K562 (cell line): ENCODE measurements at regions not wholly inside any gene's neighbourhood (a gene's known extent, or its start where the extent isn't known, plus 50 kb on each side); places are given as distances from the start of the nearest gene placed in this dataset.
"Not testable (repeated sequence)": the region's sequence is repeated elsewhere in the genome, so short reads cannot be mapped to it uniquely, and the experiment has no call there.

Experiments used
- ATAC-seq: fragments of 200-7000 bp; cut with Tn5 transposase; 3 replicates; pipeline ENCODE4 v1.9.1; 2020; ENCODE audit warnings: moderate library complexity
- BruUV-seq: library from RNA; stranded (reverse); fragments of 400-500 nt; replicated peaks from 2 replicates; lab custom pipeline; 2021; lab: Mats Ljungman, UMichigan
- CTCF ChIA-PET: fragments of 300-600 bp; formaldehyde crosslinking; extraction: SDS; loops from one replicate; lab custom pipeline; 2021; ENCODE audit warnings: low intra/inter-chr PET ratio; lab: Yijun Ruan, JAX
- POLR2A ChIA-PET: fragments of 300-600, 350-650 bp; sonication (Branson Sonifier 250); formaldehyde crosslinking; extraction: SDS; loops from one replicate; lab custom pipeline; 2021; ENCODE audit warnings: antibody characterized with exemption, inconsistent platforms; lab: Yijun Ruan, JAX
- DNase-seq, 4 experiments: peaks; one replicate each; pipeline versions ENCODE4 v3.0.0 to v3.0.0-alpha.2; 2011 to 2018; ENCODE audit warnings: low spot score in 3 of 4, mixed read lengths in 3 of 4; ENCODE audit errors: extremely low read depth in 1 of 4
- FAIRE-seq: peaks from 2 replicates; lab custom pipeline; 2011; peaks lifted over from hg19 to GRCh38; lab: Jason Lieb, UNC
- H2AFZ ChIP-seq: 2 replicates; pipeline ENCODE4 v1.6.0; 2011; ENCODE audit warnings: low read depth, low read length, control low read depth, inconsistent platforms
- H3K27ac ChIP-seq: fragments of 200-600 bp; 3 replicates; pipeline ENCODE4 v1.8.0; 2011; ENCODE audit warnings: low read depth, mild to moderate bottlenecking, control low read depth, inconsistent platforms, low read length, moderate library complexity, mixed read lengths; ENCODE audit errors: extremely low read depth
- H3K27me3 ChIP-seq, 2 experiments: fragments of 300-600 bp in 1 of 2; 2 replicates in 1 of 2; 3 replicates in 1 of 2; pipeline versions ENCODE4 v1.6.0 to v1.8.0; 2011; ENCODE audit warnings: inconsistent platforms in 2 of 2, low read length in 2 of 2, mild to moderate bottlenecking in 1 of 2, mixed read lengths in 1 of 2, moderate library complexity in 1 of 2; ENCODE audit not compliant: control insufficient read depth in 2 of 2, insufficient read depth in 2 of 2
- H3K36me3 ChIP-seq: fragments of 300-600 bp; 3 replicates; pipeline ENCODE4 v1.8.0; 2011; ENCODE audit warnings: mild to moderate bottlenecking, low read length, inconsistent platforms; ENCODE audit not compliant: control insufficient read depth, insufficient read depth
- H3K4me1 ChIP-seq, 2 experiments: fragments of 200-600 bp in 1 of 2; replicated peaks in 1 of 2; 2 replicates in 1 of 2; 3 replicates in 1 of 2; pipeline versions ENCODE4 v1.5.1 to v1.8.0; 2011; ENCODE audit warnings: inconsistent platforms in 2 of 2, low read length in 2 of 2, mild to moderate bottlenecking in 1 of 2, mixed read lengths in 1 of 2, moderate library complexity in 1 of 2; ENCODE audit not compliant: control insufficient read depth in 2 of 2, insufficient read depth in 2 of 2
- H3K4me2 ChIP-seq: 2 replicates; pipeline ENCODE4 v1.6.1; 2011; ENCODE audit warnings: low read length, control low read depth, inconsistent platforms, mixed read lengths; ENCODE audit not compliant: insufficient read depth
- H3K4me3 ChIP-seq: fragments of 200-600 bp; sonication (generic), shearing (Covaris generic); 2 replicates; pipeline ENCODE4 v1.5.1; 2016; ENCODE audit warnings: control low read depth, inconsistent platforms
- H3K79me2 ChIP-seq: fragments of 200-600 bp; 3 replicates; pipeline ENCODE4 v1.8.0; 2011; ENCODE audit warnings: low read length, inconsistent platforms; ENCODE audit not compliant: control insufficient read depth, insufficient read depth
- H3K9ac ChIP-seq, 2 experiments: 2 replicates each; pipeline versions ENCODE4 v1.6.0 to v1.6.1; 2011; ENCODE audit warnings: low read depth in 2 of 2, low read length in 2 of 2, control low read depth in 1 of 2, inconsistent platforms in 1 of 2, mild to moderate bottlenecking in 1 of 2, mixed read lengths in 1 of 2; ENCODE audit not compliant: insufficient read depth in 1 of 2
- H3K9me1 ChIP-seq: one replicate; pipeline ENCODE4 v1.6.0; 2011; ENCODE audit warnings: inconsistent platforms, mild to moderate bottlenecking, low read length, moderate library complexity; ENCODE audit not compliant: control insufficient read depth, insufficient read depth
- H3K9me3 ChIP-seq: replicated peaks from 2 replicates; pipeline ENCODE4 v1.5.1; 2011; ENCODE audit warnings: low read depth, low read length, inconsistent platforms; ENCODE audit not compliant: control insufficient read depth, insufficient read depth
- H4K20me1 ChIP-seq: replicated peaks from 2 replicates; pipeline ENCODE4 v1.6.1; 2011; ENCODE audit warnings: low read length, inconsistent platforms, mixed read lengths; ENCODE audit not compliant: control insufficient read depth, insufficient read depth
- BRF1 ChIP-seq: IDR thresholded peaks from 3 replicates; pipeline ENCODE4 v1.6.1; 2011; ENCODE audit warnings: borderline replicate concordance, mild to moderate bottlenecking; ENCODE audit not compliant: insufficient read length; ENCODE audit errors: extremely low read depth
- CEBPZ ChIP-seq: fragments of 150-350 bp; IDR thresholded peaks from 2 replicates; pipeline ENCODE4 v1.6.1; 2014; ENCODE audit warnings: low read depth, mild to moderate bottlenecking, low read length, borderline replicate concordance
- DLX4 ChIP-seq: fragments of 250-450 bp; sonication (Bioruptor Pico); IDR thresholded peaks from 2 replicates; pipeline ENCODE4 v1.6.1; 2021; ENCODE audit warnings: mild to moderate bottlenecking
- GTF3C2 ChIP-seq: IDR thresholded peaks from 3 replicates; pipeline ENCODE4 v1.6.1; 2011; ENCODE audit warnings: borderline replicate concordance, mild to moderate bottlenecking, moderate library complexity; ENCODE audit not compliant: insufficient read length; ENCODE audit errors: extremely low read depth
- JUND ChIP-seq, 2 experiments: IDR thresholded peaks; 2 replicates in 1 of 2; 3 replicates in 1 of 2; pipeline ENCODE4 v1.6.1; 2011; ENCODE audit warnings: borderline replicate concordance in 2 of 2, low read depth in 2 of 2, low read length in 2 of 2, improper control_type of control experiment in 1 of 2, missing biosample characterization in 1 of 2, missing genetic modification characterization in 1 of 2, missing genetic modification reagents in 1 of 2
- TAL1 ChIP-seq: fragments of 450-650 bp; IDR thresholded peaks from 2 replicates; pipeline ENCODE4 v1.6.1; 2016; ENCODE audit warnings: mild to moderate bottlenecking
- WGBS: fragments of 100-300 bp; shearing (Covaris generic); methylation state at CpG from one replicate; pipeline ENCODE4 v1.1.6; 2016; ENCODE audit warnings: low coverage, mixed read lengths; ENCODE audit not compliant: insufficient coverage; ENCODE audit errors: missing lambda C conversion rate; 5-methylcytosine and 5-hydroxymethylcytosine counted together
- in situ Hi-C: fragments of 300-500 bp; cut with MboI; formaldehyde crosslinking; loops from 4 replicates; pipeline ENCODE4 v1.15.0; 2018; ENCODE audit warnings: inconsistent platforms, mixed read lengths
- intact Hi-C: fragments of 100-400 bp; cut with micrococcal nuclease; formaldehyde crosslinking; loops from 2 replicates; pipeline ENCODE4 v1.14.2; 2022

- TF ChIP-seq GTF3C2, result no peak
- TF ChIP-seq JUND (IDR thresholded peaks at IDR 0.05; ENCODE audit: borderline replicate concordance, low read depth, low read length), result no peak
- no peak for TF ChIP-seq JUND (tag; IDR thresholded peaks at IDR 0.05; ENCODE audit: borderline replicate concordance, low read depth, low read length)
- no peak for TF ChIP-seq DLX4
- TF ChIP-seq BRF1, result no peak
- no peak for TF ChIP-seq CEBPZ
- TF ChIP-seq TAL1, result no peak
These were observed 82.5 kb upstream of the RBMS1 start (continued) for GRCh38 chr2:160576054-160576499.

GRCh38 chr2:160577081-160577480 is 83.5 kb upstream of the RBMS1 start:
- CTCF ChIA-PET, DNase-seq: not testable (repeated sequence)

More at GRCh38 chr2:160577081-160577480, 83.5 kb upstream of the RBMS1 start:
- FAIRE-seq, intact Hi-C loops, in situ Hi-C loops, H3K79me2 ChIP-seq, BruUV-seq, H3K4me1 ChIP-seq, H3K27ac ChIP-seq, H3K36me3 ChIP-seq, H3K9me3 ChIP-seq, H3K4me2 ChIP-seq, H3K4me3 ChIP-seq, H2AFZ ChIP-seq, H4K20me1 ChIP-seq, H3K27me3 ChIP-seq, H3K9ac ChIP-seq, H3K9me1 ChIP-seq, ATAC-seq, POLR2A ChIA-PET: not testable (repeated sequence)
- 5% methylated on average over 1 of the region's 1 CpG for WGBS
